HEK293T (cell line): ENCODE measurements at regions not wholly inside any gene's neighbourhood (a gene's known extent, or its start where the extent isn't known, plus 50 kb on each side); places are given as distances from the start of the nearest gene placed in this dataset.

Experiments used
- BHLHE40 ChIP-seq: fragments of 450-650 bp; IDR thresholded peaks from 2 replicates; pipeline ENCODE4 v1.6.1; 2016; ENCODE audit warnings: mild to moderate bottlenecking, moderate library complexity, borderline replicate concordance
- ELF4 ChIP-seq: fragments of 450-650 bp; IDR thresholded peaks from 2 replicates; pipeline ENCODE4 v1.6.1; 2017; ENCODE audit warnings: antibody characterized with exemption
- SP1 ChIP-seq: fragments of 450-650 bp; IDR thresholded peaks from 2 replicates; pipeline ENCODE4 v1.6.1; 2017
- SUZ12 ChIP-seq: fragments of 450-650 bp; IDR thresholded peaks from 2 replicates; pipeline ENCODE4 v1.6.1; 2016; ENCODE audit warnings: mild to moderate bottlenecking

GRCh38 chr1:218982482-218982881 is 191.2 kb upstream of the LYPLAL1 start:
- no peak for TF ChIP-seq ELF4
- TF ChIP-seq SP1: no peak
- TF ChIP-seq SUZ12: no peak
- no peak for TF ChIP-seq BHLHE40
